Stimulated activated CD4-positive, alpha-beta T cell treated with anti-CD3 and anti-CD28 coated beads, Interleukin-4, amount 100 ng/mL, for 1 hour (primary cell): ENCODE measurements at regions not wholly inside any gene's neighbourhood (a gene's known extent, or its start where the extent isn't known, plus 50 kb on each side); places are given as distances from the start of the nearest gene placed in this dataset.

Experiments
- DNase-seq: peaks from one replicate; pipeline ENCODE4 v3.0.0-alpha.2; 2020

DNA sequence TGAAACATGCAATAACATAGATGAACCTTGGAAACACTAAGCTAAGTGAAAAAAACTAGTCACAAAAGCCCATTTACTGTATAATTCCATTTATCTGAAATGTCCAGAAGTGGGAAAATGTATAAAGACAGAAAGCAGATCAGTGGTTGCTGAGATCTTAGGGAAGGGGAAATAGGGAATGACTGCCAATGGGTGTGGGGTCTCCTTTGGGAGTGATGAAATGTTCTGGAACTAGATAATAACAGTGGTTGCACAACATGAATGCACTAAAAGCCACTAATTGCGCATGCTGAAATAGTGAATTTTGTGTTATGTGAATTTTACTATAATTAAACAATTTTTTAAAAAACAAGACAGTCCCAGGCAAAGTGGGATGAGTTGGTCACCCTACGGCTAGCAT lies 472.8 kb downstream of the CCDC171 start:
- no peak for DNase-seq

GRCh38 chr9:16026886-16027285 lies 474.0 kb downstream of the CCDC171 start:
- DNase-seq = no peak

DNA sequence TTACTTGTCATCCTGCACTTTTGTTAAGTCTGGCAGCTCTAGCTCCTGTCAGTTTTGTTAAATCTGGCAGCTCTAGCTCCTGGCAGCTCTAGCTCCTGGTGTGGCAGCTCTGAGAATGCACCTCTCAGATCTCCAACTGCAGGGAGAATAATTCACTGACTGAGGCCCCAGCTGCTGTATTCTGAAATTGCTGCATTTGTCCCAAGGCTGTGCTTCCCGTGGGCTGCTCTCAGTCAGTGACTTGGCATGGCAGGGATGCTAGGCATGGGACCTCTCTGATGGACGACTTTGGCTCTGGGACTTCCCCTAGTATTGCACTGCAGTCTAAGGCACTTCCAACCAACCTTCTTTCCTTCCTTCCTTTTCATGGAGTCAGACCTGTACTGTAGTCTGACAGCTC lies 475.7 kb downstream of the CCDC171 start:
- no peak for DNase-seq

GRCh38 chr9:16029046-16029615 lies 476.3 kb downstream of the CCDC171 start:
- DNase-seq = no peak

DNA sequence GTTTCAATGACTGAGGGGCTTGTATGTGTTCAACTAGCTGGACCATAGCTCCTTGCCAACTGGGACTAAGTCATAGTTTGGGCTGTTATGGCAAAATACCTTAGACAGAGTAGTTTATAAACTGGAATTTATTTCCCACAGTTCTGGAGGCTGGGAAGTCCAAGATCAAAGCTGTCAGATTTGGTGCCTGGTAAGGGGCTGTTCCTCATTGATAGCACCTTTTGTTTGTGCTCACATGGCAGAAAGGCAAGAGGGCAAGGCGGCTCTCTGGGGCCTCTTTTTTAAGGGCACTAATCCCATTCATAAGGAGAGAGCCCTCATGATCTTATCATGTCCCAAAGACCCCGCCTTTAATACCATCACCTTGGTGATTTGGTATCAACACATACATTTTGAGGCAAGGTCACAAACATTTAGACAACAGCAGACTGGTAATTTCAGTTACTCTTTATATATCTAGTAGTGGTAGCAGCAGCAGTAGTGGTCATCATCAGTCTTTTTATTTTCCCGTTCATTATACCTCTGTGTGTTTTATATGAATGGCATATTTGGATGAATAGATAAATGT lies 477.0 kb downstream of the CCDC171 start:
- no peak for DNase-seq

DNA sequence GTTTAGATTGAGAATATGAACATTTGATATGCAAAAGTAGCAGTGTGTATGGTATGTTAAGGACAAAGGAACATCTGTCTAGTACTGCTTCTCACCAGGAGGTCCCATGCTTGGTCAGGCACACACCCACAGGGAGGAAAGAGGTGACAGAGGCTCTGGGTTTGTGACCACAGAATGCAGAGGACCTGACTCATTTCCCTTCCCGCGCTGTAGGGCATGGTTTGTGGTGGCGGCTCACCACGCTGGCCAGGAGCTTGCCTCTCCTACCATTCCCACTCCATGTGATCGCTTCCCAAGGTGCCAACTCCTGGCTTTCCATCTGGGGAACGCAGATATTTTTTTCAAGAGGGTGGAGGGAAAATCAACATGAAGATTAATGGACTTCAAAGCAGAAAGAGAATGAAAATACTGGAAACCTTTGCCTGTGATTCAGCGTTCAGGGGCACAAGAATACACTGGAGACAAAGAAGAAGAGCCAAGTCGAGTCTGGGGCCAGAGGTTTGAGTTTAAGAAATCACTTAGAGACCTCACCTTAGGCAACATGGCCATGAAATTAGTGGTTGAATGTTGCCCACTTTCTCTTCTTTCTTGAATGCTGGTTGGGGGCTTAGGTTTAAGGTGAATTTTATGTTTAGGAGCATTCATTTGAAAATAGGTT lies 477.8 kb downstream of the CCDC171 start:
- no peak for DNase-seq

DNA sequence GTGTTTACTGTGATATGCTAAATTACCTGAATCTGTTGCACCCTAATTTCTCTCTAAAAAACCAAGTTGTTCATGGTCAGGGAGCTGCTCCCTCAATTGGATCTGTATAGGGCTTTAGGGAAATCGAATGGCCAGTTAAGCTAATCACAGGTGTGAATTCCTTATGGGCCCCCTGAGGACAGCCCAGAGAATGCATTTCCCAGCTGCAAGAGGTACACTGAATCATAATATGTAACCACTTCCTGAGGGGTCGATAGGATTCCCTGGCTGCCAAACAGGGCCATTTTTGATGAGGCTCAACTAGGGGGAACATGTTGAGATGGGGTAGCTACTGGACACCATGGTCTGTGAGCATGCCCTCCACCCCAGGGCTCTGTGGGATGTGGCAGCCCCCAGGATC lies 478.6 kb downstream of the CCDC171 start:
- no peak for DNase-seq

DNA sequence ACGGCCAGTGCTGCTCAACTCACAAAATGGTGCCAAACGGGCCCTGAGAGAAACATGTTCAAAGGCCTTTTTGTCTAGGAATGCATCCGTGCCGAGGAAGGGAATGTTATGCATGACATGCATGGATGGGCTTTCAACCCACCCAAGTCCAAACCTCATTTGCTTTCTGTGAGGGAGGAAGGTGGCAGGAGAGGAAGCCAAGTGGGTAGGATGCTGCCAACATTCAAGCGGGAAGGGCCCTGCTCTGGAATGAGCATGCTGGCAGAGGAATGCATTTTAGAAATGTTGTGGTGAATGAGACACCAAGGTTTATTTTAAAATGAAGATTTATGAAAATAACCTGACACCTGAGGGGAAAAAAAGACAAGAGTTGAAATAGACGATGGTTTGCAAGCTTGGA lies 479.1 kb downstream of the CCDC171 start:
- DNase-seq = no peak

GRCh38 chr9:16032799-16033198 lies 480.0 kb downstream of the CCDC171 start:
- no peak for DNase-seq

GRCh38 chr9:16033253-16033652 lies 480.4 kb downstream of the CCDC171 start:
- DNase-seq = no peak

- no peak for DNase-seq
Measured at GRCh38 chr9:16033921-16034691, 481.3 kb downstream of the CCDC171 start.

DNA sequence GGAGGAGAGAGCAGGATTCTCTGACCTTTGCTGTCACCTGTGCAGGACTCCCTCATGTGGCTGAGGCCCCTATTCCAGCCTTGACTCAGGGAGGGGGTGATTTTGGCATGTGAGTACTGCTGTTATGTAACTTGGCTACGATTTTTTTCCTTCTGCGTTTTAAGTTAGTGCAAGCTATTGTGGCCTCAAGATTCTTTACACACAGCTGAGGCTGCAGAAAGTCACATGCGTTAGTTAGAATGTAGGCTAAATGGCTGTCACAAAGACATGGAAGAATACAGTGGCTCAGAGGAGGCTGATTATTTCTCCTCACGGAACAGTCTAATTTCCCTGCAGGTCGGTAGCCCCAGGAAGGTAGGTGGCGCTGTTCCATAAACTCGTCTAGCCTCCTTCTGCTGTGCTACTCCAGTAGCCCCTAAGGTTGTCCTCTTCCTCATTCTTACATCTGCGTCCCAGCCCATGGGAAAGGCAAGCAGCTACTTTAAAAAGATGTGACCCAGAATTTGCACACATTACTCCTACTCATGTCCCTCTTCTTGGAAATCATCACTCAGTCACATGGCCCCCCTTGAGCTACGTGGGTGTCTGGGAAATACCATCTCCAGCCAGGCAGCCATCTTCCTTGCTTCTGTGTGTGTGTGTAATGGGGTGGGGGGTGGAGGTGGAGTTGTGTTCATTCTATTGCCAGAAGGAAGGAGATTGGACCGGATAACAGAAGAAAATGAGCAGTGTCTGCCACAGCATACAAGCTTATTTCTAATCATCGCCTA lies 486.6 kb downstream of the CCDC171 start:
- DNase-seq = no peak

GRCh38 chr9:16039988-16040761 lies 487.3 kb downstream of the CCDC171 start:
- no peak for DNase-seq

GRCh38 chr9:16043756-16044578 lies 491.1 kb downstream of the CCDC171 start:
- DNase-seq = no peak

DNA sequence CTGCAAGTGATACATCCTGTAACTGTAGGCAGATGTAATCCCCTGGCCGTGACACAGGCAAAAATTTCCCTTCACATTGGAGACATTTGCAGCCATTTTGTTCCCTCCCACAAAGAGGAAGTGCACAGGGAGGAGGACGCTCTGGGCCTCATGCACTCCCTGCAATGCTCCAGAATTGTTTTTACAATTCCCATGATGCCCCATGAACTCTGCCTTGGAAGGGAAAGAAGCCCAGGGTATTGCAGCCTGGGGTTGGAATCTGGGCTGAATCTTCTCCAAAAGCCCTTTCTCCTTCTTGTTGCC lies 491.7 kb downstream of the CCDC171 start:
- DNase-seq = no peak

- DNase-seq = no peak
Measured at GRCh38 chr9:16045651-16046280, 492.9 kb downstream of the CCDC171 start.

DNA sequence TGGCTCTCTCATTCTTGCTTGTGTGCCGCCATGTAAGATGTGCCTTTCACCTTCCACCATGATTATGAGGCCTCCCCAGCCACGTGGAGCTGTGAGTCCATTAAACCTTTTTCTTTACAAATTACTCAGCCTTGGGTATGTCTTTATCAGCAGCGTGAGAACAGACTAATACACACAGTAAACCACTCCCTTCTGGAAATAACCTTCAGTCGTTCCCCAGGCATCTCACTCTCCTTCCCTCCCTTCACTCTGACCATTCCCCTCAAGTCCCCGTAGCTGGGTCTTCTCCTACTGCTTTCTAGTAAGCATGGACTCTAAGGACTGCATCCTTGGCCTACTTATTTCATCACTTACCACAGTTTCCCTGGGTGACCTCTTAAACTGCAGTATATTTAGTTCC lies 493.9 kb downstream of the CCDC171 start:
- DNase-seq = no peak

DNA sequence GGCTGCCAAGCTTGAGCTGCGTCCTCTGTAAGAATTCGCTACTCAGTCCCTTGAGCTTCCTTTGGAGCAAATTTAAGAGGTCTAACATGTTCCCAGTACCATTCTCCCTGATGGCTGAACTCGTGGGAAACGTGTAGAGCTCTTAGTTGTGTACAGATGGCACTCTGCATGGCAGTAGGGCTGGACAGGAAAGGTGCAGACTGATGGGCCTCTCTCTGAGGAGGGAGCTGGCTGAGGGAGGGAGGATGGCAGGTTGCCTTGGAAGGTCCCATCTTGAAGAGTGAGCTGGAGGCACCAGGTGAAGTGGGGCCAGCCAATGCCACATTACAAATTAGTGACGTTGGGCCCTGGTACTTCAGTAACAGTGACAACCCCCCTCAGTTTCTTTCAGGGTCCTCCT lies 495.3 kb downstream of the CCDC171 start:
- DNase-seq = no peak

- DNase-seq = no peak
Measured at GRCh38 chr9:16052146-16052545, 499.3 kb downstream of the CCDC171 start.

DNA sequence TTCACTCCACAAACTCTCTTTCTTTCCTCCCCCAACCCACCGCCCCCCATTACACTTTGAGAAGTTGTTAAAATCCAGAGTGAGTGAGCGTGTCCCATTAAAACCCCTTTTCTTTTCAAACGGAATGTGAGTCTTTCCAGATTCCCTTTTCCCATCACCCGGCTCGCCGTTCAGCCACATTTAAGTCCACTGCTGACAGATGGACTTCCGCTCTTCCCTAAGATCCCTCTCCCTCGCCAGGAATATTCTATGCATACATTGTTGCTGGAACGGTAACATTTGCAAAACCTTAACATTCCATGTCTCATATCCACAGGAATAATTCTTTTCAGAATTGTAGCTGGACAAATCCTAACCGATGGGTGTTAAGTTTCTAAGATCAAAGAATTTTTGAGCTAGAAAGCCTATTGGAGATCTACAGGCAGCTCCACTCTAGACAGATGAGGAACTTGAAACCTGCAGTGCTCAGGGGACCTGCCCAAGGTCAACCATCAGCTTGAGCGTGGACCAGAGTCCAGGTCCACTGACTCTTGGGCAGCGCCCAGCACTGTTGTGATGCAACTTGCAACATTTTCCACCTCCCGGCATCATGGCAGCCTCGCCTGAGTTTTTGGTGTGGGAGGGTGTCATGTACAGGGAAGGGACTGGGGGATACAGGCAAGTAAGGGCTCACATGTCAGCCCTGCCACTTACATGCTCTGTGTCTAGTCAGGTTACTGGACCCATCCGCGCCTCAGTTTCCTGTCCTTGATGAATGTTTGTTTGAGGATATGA lies 500.1 kb downstream of the CCDC171 start:
- no peak for DNase-seq
